SK-N-SH (cell line): ENCODE measurements at regions not wholly inside any gene's neighbourhood (a gene's known extent, or its start where the extent isn't known, plus 50 kb on each side); places are given as distances from the start of the nearest gene placed in this dataset.

ENCODE experiments used
- CTCF ChIA-PET: fragments of 300-600, 350-600 bp; formaldehyde crosslinking; extraction: SDS; loops from one replicate; lab custom pipeline; 2021; lab: Yijun Ruan, JAX
- POLR2A ChIA-PET: fragments of 350-600 bp; sonication (Branson Sonifier 250); formaldehyde crosslinking; extraction: SDS; loops from one replicate; lab custom pipeline; 2020; ENCODE audit warnings: antibody characterized with exemption, inconsistent platforms; lab: Yijun Ruan, JAX
- DNase-seq: peaks from one replicate; pipeline ENCODE4 v3.0.0; 2012
- H2AFZ ChIP-seq: fragments of 200-600 bp; sonication (generic); 2 replicates; pipeline ENCODE4 v1.8.1; 2016; ENCODE audit warnings: antibody characterized with exemption, mild to moderate bottlenecking, low read depth
- H3F3A ChIP-seq: fragments of 200-600 bp; sonication (generic); replicated peaks from 2 replicates; pipeline ENCODE3; 2016; ENCODE audit warnings: antibody characterized with exemption, mild to moderate bottlenecking; ENCODE audit not compliant: insufficient read depth
- H3K27ac ChIP-seq, 2 experiments: fragments of 200-500 bp in 1 of 2; fragments of 200-600 bp in 1 of 2; sonication (Bioruptor generic) in 1 of 2; sonication (generic), shearing (Covaris generic) in 1 of 2; 2 replicates each; pipeline versions ENCODE4 v1.5.1 to v1.6.1; 2014 to 2016; ENCODE audit warnings: low read depth in 2 of 2, inconsistent platforms in 1 of 2, low read length in 1 of 2, mild to moderate bottlenecking in 1 of 2, mixed read lengths in 1 of 2
- H3K27me3 ChIP-seq: fragments of 200-600 bp; sonication (generic), shearing (Covaris generic); 2 replicates; pipeline ENCODE4 v1.6.1; 2016; ENCODE audit warnings: mixed run types; ENCODE audit not compliant: insufficient read depth
- H3K36me3 ChIP-seq, 2 experiments: fragments of 200-500 bp in 1 of 2; fragments of 200-600 bp in 1 of 2; sonication (Bioruptor generic) in 1 of 2; sonication (generic) in 1 of 2; replicated peaks in 1 of 2; 2 replicates each; pipeline versions ENCODE3 to v1.5.1; 2014 to 2016; ENCODE audit warnings: low read length in 1 of 2, mild to moderate bottlenecking in 1 of 2; ENCODE audit not compliant: insufficient read depth in 2 of 2, control insufficient read depth in 1 of 2
- H3K4me1 ChIP-seq, 2 experiments: fragments of 200-500 bp in 1 of 2; fragments of 200-600 bp in 1 of 2; sonication (Bioruptor generic) in 1 of 2; sonication (generic), shearing (Covaris generic) in 1 of 2; 2 replicates each; pipeline versions ENCODE4 v1.5.1 to v1.6.1; 2014 to 2016; ENCODE audit warnings: low read depth in 1 of 2, low read length in 1 of 2, mixed run types in 1 of 2; ENCODE audit not compliant: insufficient read depth in 2 of 2, control insufficient read depth in 1 of 2
- H3K4me2 ChIP-seq: fragments of 200-600 bp; sonication (generic), shearing (Covaris generic); 2 replicates; pipeline ENCODE4 v1.6.1; 2017; ENCODE audit warnings: mixed run types
- H3K4me3 ChIP-seq, 2 experiments: fragments of 200-500 bp in 1 of 2; fragments of 200-600 bp in 1 of 2; sonication (Bioruptor generic) in 1 of 2; sonication (generic), shearing (Covaris generic) in 1 of 2; 2 replicates each; pipeline versions ENCODE4 v1.5.1 to v1.8.1; 2014 to 2016; ENCODE audit warnings: low read depth in 2 of 2, inconsistent platforms in 1 of 2, low read length in 1 of 2, mild to moderate bottlenecking in 1 of 2, mixed read lengths in 1 of 2, moderate library complexity in 1 of 2
- H3K79me2 ChIP-seq: fragments of 200-600 bp; sonication (generic); 2 replicates; pipeline ENCODE4 v1.8.1; 2017; ENCODE audit warnings: mild to moderate bottlenecking; ENCODE audit not compliant: insufficient read depth
- H3K9ac ChIP-seq: fragments of 200-600 bp; sonication (generic); 2 replicates; pipeline ENCODE4 v1.6.1; 2017; ENCODE audit warnings: mixed run types
- H3K9me2 ChIP-seq: fragments of 200-600 bp; sonication (generic); 2 replicates; pipeline ENCODE4 v1.6.1; 2017; ENCODE audit warnings: mixed run types
- H3K9me3 ChIP-seq: fragments of 200-600 bp; sonication (generic); 2 replicates; pipeline ENCODE4 v1.6.1; 2017; ENCODE audit warnings: mixed run types, mild to moderate bottlenecking, moderate library complexity
- H4K20me1 ChIP-seq: fragments of 200-600 bp; sonication (generic); 2 replicates; pipeline ENCODE4 v1.6.1; 2017; ENCODE audit warnings: mild to moderate bottlenecking, mixed run types; ENCODE audit not compliant: insufficient read depth
- CHD2 ChIP-seq: fragments of 150-350 bp; IDR thresholded peaks from 2 replicates; pipeline ENCODE4 v1.6.1; 2018; ENCODE audit warnings: low read length; ENCODE audit not compliant: partially characterized antibody
- FOXJ3 ChIP-seq: sonication (generic); formaldehyde crosslinking; IDR thresholded peaks from 2 replicates; pipeline ENCODE4 v1.5.1; 2020; ENCODE audit warnings: mild to moderate bottlenecking, missing genetic modification reagents
- GABPA ChIP-seq: IDR thresholded peaks from 2 replicates; pipeline ENCODE4 v1.4.0; 2012; ENCODE audit warnings: low read depth, mild to moderate bottlenecking
- GATA2 ChIP-seq: sonication (generic); formaldehyde crosslinking; IDR thresholded peaks from 2 replicates; pipeline ENCODE4 v1.5.0; 2020; ENCODE audit warnings: mild to moderate bottlenecking, missing genetic modification reagents
- MEF2A ChIP-seq: IDR thresholded peaks from 2 replicates; pipeline ENCODE4 v1.4.0; 2012; ENCODE audit warnings: low read depth, borderline replicate concordance
- NFIC ChIP-seq: IDR thresholded peaks from 2 replicates; pipeline ENCODE4 v1.4.0; 2012; ENCODE audit warnings: borderline replicate concordance
- NRF1 ChIP-seq: IDR thresholded peaks from 2 replicates; pipeline ENCODE4 v1.6.1; 2012; ENCODE audit warnings: low read depth, mild to moderate bottlenecking, low read length
- POLR2AphosphoS5 ChIP-seq: IDR thresholded peaks from 2 replicates; pipeline ENCODE4 v1.6.1; 2012; ENCODE audit warnings: low read depth, low read length
- RXRA ChIP-seq: IDR thresholded peaks from 2 replicates; pipeline ENCODE4 v1.4.0; 2012; ENCODE audit warnings: low read depth, mild to moderate bottlenecking, borderline replicate concordance
- SMC3 ChIP-seq: IDR thresholded peaks from 2 replicates; pipeline ENCODE4 v1.6.1; 2012; ENCODE audit warnings: low read depth, low read length, improper control_type of control experiment
- TCF12 ChIP-seq: IDR thresholded peaks from 2 replicates; pipeline ENCODE4 v1.4.0; 2012
- YY1 ChIP-seq: IDR thresholded peaks from 2 replicates; pipeline ENCODE4 v1.4.0; 2012; ENCODE audit warnings: low read depth, mild to moderate bottlenecking
- WGBS: methylation state at CpG from one replicate; pipeline ENCODE4 v1.1.6; 2017; ENCODE audit warnings: low lambda C conversion rate; 5-methylcytosine and 5-hydroxymethylcytosine counted together
- TF ChIP-seq, protein P1 (sequence below): fragments of 150-350 bp; IDR thresholded peaks from 2 replicates; pipeline ENCODE4 v1.6.1; 2017; ENCODE audit warnings: antibody characterized with exemption, low read length, low read depth, borderline replicate concordance
- TF ChIP-seq, protein P2 (sequence below): IDR thresholded peaks from 2 replicates; pipeline ENCODE4 v1.4.0; 2012; ENCODE audit warnings: low read depth
- TF ChIP-seq, protein P3 (sequence below): IDR thresholded peaks from 2 replicates; pipeline ENCODE4 v1.4.0; 2012; ENCODE audit warnings: low read depth, borderline replicate concordance

GRCh38 chr12:66932126-66932525, 253.2 kb upstream of the GRIP1 start (continued):
- TF ChIP-seq, protein P1, sequence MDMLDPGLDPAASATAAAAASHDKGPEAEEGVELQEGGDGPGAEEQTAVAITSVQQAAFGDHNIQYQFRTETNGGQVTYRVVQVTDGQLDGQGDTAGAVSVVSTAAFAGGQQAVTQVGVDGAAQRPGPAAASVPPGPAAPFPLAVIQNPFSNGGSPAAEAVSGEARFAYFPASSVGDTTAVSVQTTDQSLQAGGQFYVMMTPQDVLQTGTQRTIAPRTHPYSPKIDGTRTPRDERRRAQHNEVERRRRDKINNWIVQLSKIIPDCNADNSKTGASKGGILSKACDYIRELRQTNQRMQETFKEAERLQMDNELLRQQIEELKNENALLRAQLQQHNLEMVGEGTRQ: no peak
- TF ChIP-seq NFIC: no peak
- TF ChIP-seq FOXJ3: no peak
- no peak for TF ChIP-seq POLR2AphosphoS5
- TF ChIP-seq GABPA: no peak

DNA sequence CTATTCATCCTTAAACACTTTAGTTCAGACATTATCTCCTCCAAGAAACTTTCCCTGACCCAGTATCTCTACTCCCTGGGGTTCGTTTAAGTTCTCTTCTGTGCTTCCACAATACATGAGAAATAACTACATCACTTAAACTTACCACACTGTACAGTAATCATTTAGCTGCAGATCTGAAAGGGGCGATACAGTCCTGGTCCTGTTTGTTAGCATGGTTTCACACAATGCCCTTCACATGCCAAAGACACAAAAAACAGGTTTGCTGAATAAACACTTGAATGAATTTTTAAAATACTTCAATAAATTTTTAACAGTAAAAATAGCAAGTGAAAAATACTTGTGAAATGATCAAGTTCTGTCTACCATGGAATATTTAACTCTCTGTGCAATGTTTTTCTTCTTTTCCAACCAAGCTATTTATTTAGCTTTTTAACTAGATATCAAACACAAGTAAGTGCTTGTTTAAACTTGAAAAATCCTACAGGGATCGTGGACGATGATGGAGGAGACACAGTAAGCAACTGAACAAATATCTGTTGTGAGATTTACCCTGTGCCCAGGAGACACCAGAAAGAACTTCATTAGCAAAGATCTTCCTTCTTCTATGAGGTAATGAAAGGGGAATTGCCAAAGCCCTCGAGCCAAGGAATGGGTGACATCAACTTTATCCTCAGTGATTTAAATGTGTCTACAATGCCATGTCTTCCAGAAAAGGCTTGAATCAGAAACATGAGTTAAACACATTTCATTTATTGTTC, 255.6 kb upstream of the GRIP1 start:
- Histone ChIP-seq H2AFZ (no peak overlapping the region), H3K27me3 (no peaks in the 10 kb centered on the region), H3K36me3 (no peaks in the 10 kb centered on the region), H3K9me3 (no peaks in the 10 kb centered on the region), H3K4me2 (no peak overlapping the region), H3K4me3 (no peak overlapping the region), H4K20me1 (no peaks in the 10 kb centered on the region), H3K4me1 (no peaks in the 10 kb centered on the region), H3F3A (no peaks in the 10 kb centered on the region), H3K9ac (no peak overlapping the region), H3K79me2 (no peaks in the 10 kb centered on the region), H3K9me2 (no peaks in the 10 kb centered on the region), H3K27ac (no peak overlapping the region)
- WGBS: 3% methylated on average over 5 of the region's 5 CpGs
- DNase-seq: no peak
- ChIA-PET CTCF (no interaction called here), POLR2A (no interaction called here)
- TF ChIP-seq TCF12 (no peak), CHD2 (no peak)

- Histone ChIP-seq H3K4me3 (no peak overlapping the region), H4K20me1 (no peaks in the 10 kb centered on the region), H3K9me3 (no peaks in the 10 kb centered on the region), H3K36me3 (no peaks in the 10 kb centered on the region), H3K27ac (no peak overlapping the region), H3K27me3 (no peaks in the 10 kb centered on the region), H3K9ac (no peak overlapping the region), H2AFZ (no peak overlapping the region), H3K79me2 (no peaks in the 10 kb centered on the region), H3F3A (no peaks in the 10 kb centered on the region), H3K4me1 (no peaks in the 10 kb centered on the region), H3K4me2 (no peak overlapping the region), H3K9me2 (no peaks in the 10 kb centered on the region)
- POLR2A ChIA-PET: no interaction called here
- TF ChIP-seq RXRA: no peak
- TF ChIP-seq YY1: no peak
- TF ChIP-seq GATA2: no peak
- TF ChIP-seq, protein P2, sequence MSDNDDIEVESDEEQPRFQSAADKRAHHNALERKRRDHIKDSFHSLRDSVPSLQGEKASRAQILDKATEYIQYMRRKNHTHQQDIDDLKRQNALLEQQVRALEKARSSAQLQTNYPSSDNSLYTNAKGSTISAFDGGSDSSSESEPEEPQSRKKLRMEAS: no peak
- no peak for TF ChIP-seq NRF1
- no peak for TF ChIP-seq SMC3
- TF ChIP-seq MEF2A: no peak
- TF ChIP-seq, protein P3, sequence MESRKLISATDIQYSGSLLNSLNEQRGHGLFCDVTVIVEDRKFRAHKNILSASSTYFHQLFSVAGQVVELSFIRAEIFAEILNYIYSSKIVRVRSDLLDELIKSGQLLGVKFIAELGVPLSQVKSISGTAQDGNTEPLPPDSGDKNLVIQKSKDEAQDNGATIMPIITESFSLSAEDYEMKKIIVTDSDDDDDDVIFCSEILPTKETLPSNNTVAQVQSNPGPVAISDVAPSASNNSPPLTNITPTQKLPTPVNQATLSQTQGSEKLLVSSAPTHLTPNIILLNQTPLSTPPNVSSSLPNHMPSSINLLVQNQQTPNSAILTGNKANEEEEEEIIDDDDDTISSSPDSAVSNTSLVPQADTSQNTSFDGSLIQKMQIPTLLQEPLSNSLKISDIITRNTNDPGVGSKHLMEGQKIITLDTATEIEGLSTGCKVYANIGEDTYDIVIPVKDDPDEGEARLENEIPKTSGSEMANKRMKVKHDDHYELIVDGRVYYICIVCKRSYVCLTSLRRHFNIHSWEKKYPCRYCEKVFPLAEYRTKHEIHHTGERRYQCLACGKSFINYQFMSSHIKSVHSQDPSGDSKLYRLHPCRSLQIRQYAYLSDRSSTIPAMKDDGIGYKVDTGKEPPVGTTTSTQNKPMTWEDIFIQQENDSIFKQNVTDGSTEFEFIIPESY: no peak
- DNase-seq: no peak
- 60% methylated on average over 1 of the region's 1 CpG for WGBS
- CTCF ChIA-PET: no interaction called here
Observed at GRCh38 chr12:66941150-66941549, 262.3 kb upstream of the GRIP1 start.
